NCI-H526 (cell line): ENCODE measurements at regions not wholly inside any gene's neighbourhood (a gene's known extent, or its start where the extent isn't known, plus 50 kb on each side); places are given as distances from the start of the nearest gene placed in this dataset.

Source experiments
- DNase-seq, 2 experiments: peaks; one replicate each; lab custom pipeline; 2025; lab: John Stamatoyannopoulos, UW

- no peak for DNase-seq
These were observed 301.9 kb upstream of the SALL3 start for GRCh38 chr18:78677483-78678317.

GRCh38 chr18:78678318-78678695 is 301.3 kb upstream of the SALL3 start:
- DNase-seq = no peak

- DNase-seq = no peak
These were observed 300.6 kb upstream of the SALL3 start for GRCh38 chr18:78679031-78679430.

GRCh38 chr18:78679613-78680260 is 299.9 kb upstream of the SALL3 start:
- DNase-seq = no peak

- DNase-seq = no peak
These were observed 298.2 kb upstream of the SALL3 start for GRCh38 chr18:78681396-78681795.

- no peak for DNase-seq
These were observed 297.7 kb upstream of the SALL3 start for GRCh38 chr18:78681934-78682333.

GRCh38 chr18:78682716-78683115 is 296.9 kb upstream of the SALL3 start:
- DNase-seq = no peak

GRCh38 chr18:78683191-78684010 is 296.2 kb upstream of the SALL3 start:
- no peak for DNase-seq

GRCh38 chr18:78685250-78685979 is 294.2 kb upstream of the SALL3 start:
- no peak for DNase-seq

GRCh38 chr18:78685980-78686530 is 293.6 kb upstream of the SALL3 start:
- DNase-seq = no peak

GRCh38 chr18:78686976-78687685 is 292.5 kb upstream of the SALL3 start:
- DNase-seq = no peak

GRCh38 chr18:78687736-78688135 is 291.9 kb upstream of the SALL3 start:
- no peak for DNase-seq

- no peak for DNase-seq
These were observed 291.4 kb upstream of the SALL3 start for GRCh38 chr18:78688249-78688648.

- DNase-seq = no peak
These were observed 290.7 kb upstream of the SALL3 start for GRCh38 chr18:78688916-78689315.

GRCh38 chr18:78689606-78690005 is 290.0 kb upstream of the SALL3 start:
- DNase-seq = no peak

- no peak for DNase-seq
These were observed 287.5 kb upstream of the SALL3 start for GRCh38 chr18:78692105-78692504.

- no peak for DNase-seq
These were observed 286.2 kb upstream of the SALL3 start for GRCh38 chr18:78693429-78693828.

GRCh38 chr18:78696698-78697435 is 282.8 kb upstream of the SALL3 start:
- DNase-seq = no peak

- no peak for DNase-seq
These were observed 282.2 kb upstream of the SALL3 start for GRCh38 chr18:78697446-78697845.

- no peak for DNase-seq
These were observed 280.7 kb upstream of the SALL3 start for GRCh38 chr18:78698914-78699313.
